Gastroesophageal sphincter (tissue), 3 donors: ENCODE measurements at regions not wholly inside any gene's neighbourhood (a gene's known extent, or its start where the extent isn't known, plus 50 kb on each side); places are given as distances from the start of the nearest gene placed in this dataset.

Experiments
- POLR2A ChIP-seq, 2 donors: fragments of 450-650 bp; IDR thresholded peaks; one replicate each; pipeline ENCODE4 v1.6.1; 2017; ENCODE audit warnings: antibody characterized with exemption in 2 of 2, mild to moderate bottlenecking in 2 of 2, moderate library complexity in 1 of 2
- TF ChIP-seq, protein P1 (sequence below), 4 experiments: fragments of 200-600 bp in 2 of 4; fragments of 450-650 bp in 2 of 4; sonication (generic) in 1 of 4; IDR thresholded peaks; one replicate each; pipeline ENCODE4 v1.5.1; 2017 to 2019; ENCODE audit warnings: antibody characterized with exemption in 4 of 4, mild to moderate bottlenecking in 2 of 4, moderate library complexity in 2 of 4

DNA sequence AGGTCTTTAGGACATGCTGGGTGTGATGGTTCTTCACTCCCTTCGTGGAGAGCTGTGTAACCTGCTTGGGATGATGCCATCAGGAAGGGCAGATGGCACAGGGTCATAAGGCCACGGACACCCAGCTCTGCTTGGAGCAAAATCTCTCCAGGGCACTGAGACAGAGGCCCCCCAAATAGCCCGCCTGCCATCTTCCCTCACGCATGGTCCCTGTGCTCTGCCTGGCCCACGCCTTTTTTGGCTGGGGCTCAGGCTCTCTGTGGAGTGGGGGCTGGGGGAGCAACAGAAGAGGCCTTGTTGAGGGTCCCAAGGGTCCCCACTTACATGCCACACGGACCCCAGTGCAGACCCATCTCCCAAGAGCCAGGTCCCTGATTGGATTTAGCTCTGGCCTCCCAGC lies 93.3 kb upstream of the RET start:
- TF ChIP-seq, protein P1, sequence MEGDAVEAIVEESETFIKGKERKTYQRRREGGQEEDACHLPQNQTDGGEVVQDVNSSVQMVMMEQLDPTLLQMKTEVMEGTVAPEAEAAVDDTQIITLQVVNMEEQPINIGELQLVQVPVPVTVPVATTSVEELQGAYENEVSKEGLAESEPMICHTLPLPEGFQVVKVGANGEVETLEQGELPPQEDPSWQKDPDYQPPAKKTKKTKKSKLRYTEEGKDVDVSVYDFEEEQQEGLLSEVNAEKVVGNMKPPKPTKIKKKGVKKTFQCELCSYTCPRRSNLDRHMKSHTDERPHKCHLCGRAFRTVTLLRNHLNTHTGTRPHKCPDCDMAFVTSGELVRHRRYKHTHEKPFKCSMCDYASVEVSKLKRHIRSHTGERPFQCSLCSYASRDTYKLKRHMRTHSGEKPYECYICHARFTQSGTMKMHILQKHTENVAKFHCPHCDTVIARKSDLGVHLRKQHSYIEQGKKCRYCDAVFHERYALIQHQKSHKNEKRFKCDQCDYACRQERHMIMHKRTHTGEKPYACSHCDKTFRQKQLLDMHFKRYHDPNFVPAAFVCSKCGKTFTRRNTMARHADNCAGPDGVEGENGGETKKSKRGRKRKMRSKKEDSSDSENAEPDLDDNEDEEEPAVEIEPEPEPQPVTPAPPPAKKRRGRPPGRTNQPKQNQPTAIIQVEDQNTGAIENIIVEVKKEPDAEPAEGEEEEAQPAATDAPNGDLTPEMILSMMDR (IDR thresholded peaks at IDR 0.05) = no peak
- no peak for TF ChIP-seq POLR2A (IDR thresholded peaks at IDR 0.05)
